ENCODE measurements at regions not wholly inside any gene's neighbourhood (a gene's known extent, or its start where the extent isn't known, plus 50 kb on each side); places are given as distances from the start of the nearest gene placed in this dataset.

- TF ChIP-seq TAF1 (IDR thresholded peaks at IDR 0.05; ENCODE audit: low read depth) = no peak
- TF ChIP-seq TCF12 (IDR thresholded peaks at IDR 0.05; ENCODE audit: low read depth) = no peak
- TF ChIP-seq ZBTB7A (IDR thresholded peaks at IDR 0.05; ENCODE audit: low read depth) = no peak
- no peak for TF ChIP-seq EGR1 (IDR thresholded peaks at IDR 0.05)
- TF ChIP-seq EP300 (IDR thresholded peaks at IDR 0.05; ENCODE audit: borderline replicate concordance) = no peak
- TF ChIP-seq CREB1 (IDR thresholded peaks at IDR 0.05; ENCODE audit: low read depth) = no peak
- no peak for TF ChIP-seq REST (IDR thresholded peaks at IDR 0.05; ENCODE audit: low read depth)
- no peak for TF ChIP-seq MAX (IDR thresholded peaks at IDR 0.05)
- no peak for TF ChIP-seq NFIC (IDR thresholded peaks at IDR 0.05)
- TF ChIP-seq YY1 (IDR thresholded peaks at IDR 0.05; ENCODE audit: low read depth) = no peak
- TF ChIP-seq FOXM1 (IDR thresholded peaks at IDR 0.05; ENCODE audit: borderline replicate concordance, low read depth) = no peak
- TF ChIP-seq CEBPB (IDR thresholded peaks at IDR 0.05) = no peak
Measured at GRCh38 chr10:78744491-78745090, 324.2 kb upstream of the ZMIZ1 start.

Measured in Ishikawa (cell line).